ENCODE measurements at regions not wholly inside any gene's neighbourhood (a gene's known extent, or its start where the extent isn't known, plus 50 kb on each side); places are given as distances from the start of the nearest gene placed in this dataset.

- no peak for TF ChIP-seq CTCF (IDR thresholded peaks at IDR 0.05)
- TF ChIP-seq ZFX (IDR thresholded peaks at IDR 0.05; ENCODE audit: borderline replicate concordance) = no peak
These were observed 195.8 kb downstream of the SALL1 start for GRCh38 chr16:50955311-50955710.
